Spleen (tissue), 3 donors: ENCODE measurements at regions not wholly inside any gene's neighbourhood (a gene's known extent, or its start where the extent isn't known, plus 50 kb on each side); places are given as distances from the start of the nearest gene placed in this dataset.

Experiments used
- POLR2A ChIP-seq, 3 donors: fragments of 450-650 bp; IDR thresholded peaks; one replicate each; pipeline ENCODE4 v1.5.1; 2017; ENCODE audit warnings: antibody characterized with exemption in 3 of 3, mild to moderate bottlenecking in 1 of 3
- POLR2AphosphoS5 ChIP-seq, 3 donors: sonication (generic); formaldehyde crosslinking; IDR thresholded peaks; one replicate each; pipeline ENCODE4 v1.5.1; 2017; ENCODE audit warnings: antibody characterized with exemption in 3 of 3

DNA sequence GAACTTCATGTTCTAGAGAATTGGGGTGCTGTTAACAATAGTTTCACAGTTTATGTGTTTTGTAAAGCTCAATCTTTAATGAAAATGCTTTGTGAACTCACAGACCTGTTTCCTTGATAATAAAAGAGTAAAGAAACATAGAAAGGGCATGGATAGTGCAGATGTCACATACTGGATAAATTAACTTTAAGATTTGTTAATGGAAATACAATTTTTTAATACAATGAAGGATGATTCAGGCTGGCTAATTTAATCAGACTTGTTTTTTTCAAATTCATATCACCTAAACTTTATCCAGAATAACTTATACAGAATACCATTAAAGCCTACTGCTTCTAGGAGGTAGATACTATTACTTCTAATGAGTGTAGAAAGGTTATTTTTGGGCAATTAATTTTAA, 1033.5 kb upstream of the SLC10A2 start:
- TF ChIP-seq POLR2A (IDR thresholded peaks at IDR 0.05) (no peak), POLR2AphosphoS5 (IDR thresholded peaks at IDR 0.05) (no peak)
